GM23338 (cell line): ENCODE measurements at regions not wholly inside any gene's neighbourhood (a gene's known extent, or its start where the extent isn't known, plus 50 kb on each side); places are given as distances from the start of the nearest gene placed in this dataset.

ENCODE experiments used
- ATAC-seq: fragments of 200-7000 bp; cut with Tn5 transposase; 3 replicates; pipeline ENCODE4 v1.9.1; 2020
- DNase-seq: peaks from one replicate; pipeline ENCODE4 v3.0.0-alpha.2; 2015; ENCODE audit warnings: low spot score
- H2AFZ ChIP-seq: fragments of 200-600 bp; sonication (generic); 2 replicates; pipeline ENCODE4 v1.8.0; 2016; ENCODE audit warnings: antibody characterized with exemption, mild to moderate bottlenecking, moderate library complexity
- H3F3A ChIP-seq: fragments of 200-600 bp; sonication (generic); replicated peaks from 2 replicates; pipeline ENCODE4 v1.8.0; 2017; ENCODE audit warnings: antibody characterized with exemption, mixed run types, low read depth
- H3K27ac ChIP-seq: fragments of 200-600 bp; sonication (generic); 2 replicates; pipeline ENCODE4 v1.6.1; 2016; ENCODE audit warnings: low read depth
- H3K27me3 ChIP-seq: fragments of 200-600 bp; sonication (generic); 2 replicates; pipeline ENCODE4 v1.8.0; 2016; ENCODE audit warnings: mild to moderate bottlenecking, mixed run types, moderate library complexity; ENCODE audit not compliant: insufficient read depth
- H3K36me3 ChIP-seq: fragments of 200-600 bp; sonication (generic); 2 replicates; pipeline ENCODE4 v1.8.0; 2016; ENCODE audit warnings: mild to moderate bottlenecking; ENCODE audit not compliant: insufficient read depth
- H3K4me1 ChIP-seq: fragments of 200-600 bp; sonication (generic); 2 replicates; pipeline ENCODE4 v1.8.0; 2016; ENCODE audit warnings: mild to moderate bottlenecking, moderate library complexity; ENCODE audit not compliant: insufficient read depth
- H3K4me2 ChIP-seq: fragments of 200-600 bp; sonication (generic); 2 replicates; pipeline ENCODE4 v1.7.1; 2017; ENCODE audit warnings: mixed run types
- H3K4me3 ChIP-seq: fragments of 200-600 bp; sonication (generic); 2 replicates; pipeline ENCODE4 v1.6.1; 2016; ENCODE audit warnings: mixed run types
- H3K79me2 ChIP-seq: fragments of 200-600 bp; sonication (generic); replicated peaks from 2 replicates; pipeline ENCODE4 v1.8.0; 2017; ENCODE audit warnings: mild to moderate bottlenecking; ENCODE audit not compliant: insufficient read depth
- H3K9me2 ChIP-seq: fragments of 200-600 bp; sonication (generic); 2 replicates; pipeline ENCODE4 v1.8.0; 2017; ENCODE audit not compliant: insufficient read depth
- H4K20me1 ChIP-seq: fragments of 200-600 bp; sonication (generic); replicated peaks from 2 replicates; pipeline ENCODE4 v1.8.0; 2017; ENCODE audit warnings: mild to moderate bottlenecking; ENCODE audit not compliant: insufficient read depth
- H3K27ac Mint-ChIP-seq: 2 replicates; pipeline ENCODE4 v1.8.0; 2020; ENCODE audit warnings: inconsistent platforms, mild to moderate bottlenecking, moderate library complexity, mixed read lengths
- H3K27me3 Mint-ChIP-seq: 3 replicates; pipeline ENCODE4 v1.8.0; 2022; ENCODE audit warnings: low read depth, mild to moderate bottlenecking, moderate library complexity, mixed read lengths, inconsistent platforms; ENCODE audit not compliant: insufficient read depth, poor library complexity
- H3K36me3 Mint-ChIP-seq: 3 replicates; pipeline ENCODE4 v1.8.0; 2021; ENCODE audit warnings: low read depth, mild to moderate bottlenecking, inconsistent platforms, moderate library complexity, mixed read lengths
- H3K4me1 Mint-ChIP-seq: 3 replicates; pipeline ENCODE4 v1.8.0; 2020; ENCODE audit warnings: mild to moderate bottlenecking, inconsistent platforms, mixed read lengths
- H3K4me3 Mint-ChIP-seq: 3 replicates; pipeline ENCODE4 v1.8.0; 2021; ENCODE audit warnings: moderate library complexity, mild to moderate bottlenecking, inconsistent platforms, mixed read lengths
- H3K9me3 Mint-ChIP-seq: 3 replicates; pipeline ENCODE4 v1.8.0; 2020; ENCODE audit warnings: moderate library complexity, mild to moderate bottlenecking, inconsistent platforms, mixed read lengths
- CREB1 ChIP-seq: fragments of 250-450 bp; sonication (Bioruptor Pico); IDR thresholded peaks from 2 replicates; pipeline ENCODE4 v1.5.0; 2020; ENCODE audit warnings: low read depth, mild to moderate bottlenecking, moderate library complexity
- CTCF ChIP-seq, 2 experiments: fragments of 200-600 bp in 1 of 2; sonication (generic) in 1 of 2; conservative IDR thresholded peaks; 2 replicates each; pipeline versions ENCODE4 v1.5.1 to v1.6.1; 2016 to 2017; ENCODE audit warnings: antibody characterized with exemption in 2 of 2, low read depth in 2 of 2, mild to moderate bottlenecking in 2 of 2, moderate library complexity in 1 of 2
- ETS1 ChIP-seq: IDR thresholded peaks from 2 replicates; pipeline ENCODE4 v1.6.1; 2016; ENCODE audit warnings: antibody characterized with exemption
- EZH2 ChIP-seq: fragments of 200-600 bp; sonication (generic); IDR thresholded peaks from one replicate; pipeline ENCODE4 v1.8.0; 2017; ENCODE audit warnings: antibody characterized with exemption, mild to moderate bottlenecking, low read depth; ENCODE audit not compliant: unreplicated experiment
- EZH2phosphoT487 ChIP-seq: fragments of 200-600 bp; sonication (generic); IDR thresholded peaks from one replicate; pipeline ENCODE4 v1.8.1; 2018; ENCODE audit warnings: antibody characterized with exemption; ENCODE audit not compliant: unreplicated experiment
- JUNB ChIP-seq: IDR thresholded peaks from one replicate; pipeline ENCODE4 v1.6.1; 2016; ENCODE audit warnings: antibody characterized with exemption; ENCODE audit not compliant: unreplicated experiment
- NANOG ChIP-seq: IDR thresholded peaks from 2 replicates; pipeline ENCODE4 v1.6.1; 2016; ENCODE audit warnings: antibody characterized with exemption, borderline replicate concordance
- POLR2AphosphoS5 ChIP-seq: IDR thresholded peaks from 2 replicates; pipeline ENCODE4 v1.6.1; 2016; ENCODE audit warnings: antibody characterized with exemption, low read depth
- REST ChIP-seq: IDR thresholded peaks from one replicate; pipeline ENCODE4 v1.6.1; 2018; ENCODE audit warnings: antibody characterized with exemption; ENCODE audit not compliant: unreplicated experiment
- STAT1 ChIP-seq: IDR thresholded peaks from one replicate; pipeline ENCODE4 v1.6.1; 2016; ENCODE audit warnings: antibody characterized with exemption; ENCODE audit not compliant: unreplicated experiment
- ZNF114 ChIP-seq: fragments of 250-450 bp; sonication (Bioruptor Pico); IDR thresholded peaks from 2 replicates; pipeline ENCODE4 v1.5.0; 2020; ENCODE audit warnings: mild to moderate bottlenecking, moderate library complexity
- ZNF331 ChIP-seq: fragments of 250-450 bp; sonication (Bioruptor Pico); IDR thresholded peaks from 2 replicates; pipeline ENCODE4 v1.5.0; 2020; ENCODE audit warnings: low read depth, mild to moderate bottlenecking, moderate library complexity
- TF ChIP-seq, protein P1 (sequence below): fragments of 250-450 bp; sonication (Bioruptor Pico); IDR thresholded peaks from 2 replicates; pipeline ENCODE4 v1.5.0; 2020; ENCODE audit warnings: mild to moderate bottlenecking, moderate library complexity

GRCh38 chr10:126723226-126723625 is 52.7 kb upstream of the C10orf90 start:
- no peak overlapping the region for H2AFZ ChIP-seq
- no peak overlapping the region for H3K27ac ChIP-seq
- H3F3A ChIP-seq = no peaks in the 10 kb centered on the region
- H3K79me2 ChIP-seq = no peaks in the 10 kb centered on the region
- no peak overlapping the region for H3K4me2 ChIP-seq
- H3K27me3 Mint-ChIP-seq = no peaks in the 10 kb centered on the region
- H3K9me3 Mint-ChIP-seq = peaks cover 12% of the 10 kb centered on the region; the same call in 2 of the 3 replicates
- H3K4me3 ChIP-seq = no peak overlapping the region
- no peaks in the 10 kb centered on the region for H3K27me3 ChIP-seq
- no peaks in the 10 kb centered on the region for H3K4me1 ChIP-seq
- ATAC-seq (no peak), DNase-seq (no peak)
- H4K20me1 ChIP-seq = no peaks in the 10 kb centered on the region
- TF ChIP-seq ETS1 = no peak
- TF ChIP-seq, protein P1, sequence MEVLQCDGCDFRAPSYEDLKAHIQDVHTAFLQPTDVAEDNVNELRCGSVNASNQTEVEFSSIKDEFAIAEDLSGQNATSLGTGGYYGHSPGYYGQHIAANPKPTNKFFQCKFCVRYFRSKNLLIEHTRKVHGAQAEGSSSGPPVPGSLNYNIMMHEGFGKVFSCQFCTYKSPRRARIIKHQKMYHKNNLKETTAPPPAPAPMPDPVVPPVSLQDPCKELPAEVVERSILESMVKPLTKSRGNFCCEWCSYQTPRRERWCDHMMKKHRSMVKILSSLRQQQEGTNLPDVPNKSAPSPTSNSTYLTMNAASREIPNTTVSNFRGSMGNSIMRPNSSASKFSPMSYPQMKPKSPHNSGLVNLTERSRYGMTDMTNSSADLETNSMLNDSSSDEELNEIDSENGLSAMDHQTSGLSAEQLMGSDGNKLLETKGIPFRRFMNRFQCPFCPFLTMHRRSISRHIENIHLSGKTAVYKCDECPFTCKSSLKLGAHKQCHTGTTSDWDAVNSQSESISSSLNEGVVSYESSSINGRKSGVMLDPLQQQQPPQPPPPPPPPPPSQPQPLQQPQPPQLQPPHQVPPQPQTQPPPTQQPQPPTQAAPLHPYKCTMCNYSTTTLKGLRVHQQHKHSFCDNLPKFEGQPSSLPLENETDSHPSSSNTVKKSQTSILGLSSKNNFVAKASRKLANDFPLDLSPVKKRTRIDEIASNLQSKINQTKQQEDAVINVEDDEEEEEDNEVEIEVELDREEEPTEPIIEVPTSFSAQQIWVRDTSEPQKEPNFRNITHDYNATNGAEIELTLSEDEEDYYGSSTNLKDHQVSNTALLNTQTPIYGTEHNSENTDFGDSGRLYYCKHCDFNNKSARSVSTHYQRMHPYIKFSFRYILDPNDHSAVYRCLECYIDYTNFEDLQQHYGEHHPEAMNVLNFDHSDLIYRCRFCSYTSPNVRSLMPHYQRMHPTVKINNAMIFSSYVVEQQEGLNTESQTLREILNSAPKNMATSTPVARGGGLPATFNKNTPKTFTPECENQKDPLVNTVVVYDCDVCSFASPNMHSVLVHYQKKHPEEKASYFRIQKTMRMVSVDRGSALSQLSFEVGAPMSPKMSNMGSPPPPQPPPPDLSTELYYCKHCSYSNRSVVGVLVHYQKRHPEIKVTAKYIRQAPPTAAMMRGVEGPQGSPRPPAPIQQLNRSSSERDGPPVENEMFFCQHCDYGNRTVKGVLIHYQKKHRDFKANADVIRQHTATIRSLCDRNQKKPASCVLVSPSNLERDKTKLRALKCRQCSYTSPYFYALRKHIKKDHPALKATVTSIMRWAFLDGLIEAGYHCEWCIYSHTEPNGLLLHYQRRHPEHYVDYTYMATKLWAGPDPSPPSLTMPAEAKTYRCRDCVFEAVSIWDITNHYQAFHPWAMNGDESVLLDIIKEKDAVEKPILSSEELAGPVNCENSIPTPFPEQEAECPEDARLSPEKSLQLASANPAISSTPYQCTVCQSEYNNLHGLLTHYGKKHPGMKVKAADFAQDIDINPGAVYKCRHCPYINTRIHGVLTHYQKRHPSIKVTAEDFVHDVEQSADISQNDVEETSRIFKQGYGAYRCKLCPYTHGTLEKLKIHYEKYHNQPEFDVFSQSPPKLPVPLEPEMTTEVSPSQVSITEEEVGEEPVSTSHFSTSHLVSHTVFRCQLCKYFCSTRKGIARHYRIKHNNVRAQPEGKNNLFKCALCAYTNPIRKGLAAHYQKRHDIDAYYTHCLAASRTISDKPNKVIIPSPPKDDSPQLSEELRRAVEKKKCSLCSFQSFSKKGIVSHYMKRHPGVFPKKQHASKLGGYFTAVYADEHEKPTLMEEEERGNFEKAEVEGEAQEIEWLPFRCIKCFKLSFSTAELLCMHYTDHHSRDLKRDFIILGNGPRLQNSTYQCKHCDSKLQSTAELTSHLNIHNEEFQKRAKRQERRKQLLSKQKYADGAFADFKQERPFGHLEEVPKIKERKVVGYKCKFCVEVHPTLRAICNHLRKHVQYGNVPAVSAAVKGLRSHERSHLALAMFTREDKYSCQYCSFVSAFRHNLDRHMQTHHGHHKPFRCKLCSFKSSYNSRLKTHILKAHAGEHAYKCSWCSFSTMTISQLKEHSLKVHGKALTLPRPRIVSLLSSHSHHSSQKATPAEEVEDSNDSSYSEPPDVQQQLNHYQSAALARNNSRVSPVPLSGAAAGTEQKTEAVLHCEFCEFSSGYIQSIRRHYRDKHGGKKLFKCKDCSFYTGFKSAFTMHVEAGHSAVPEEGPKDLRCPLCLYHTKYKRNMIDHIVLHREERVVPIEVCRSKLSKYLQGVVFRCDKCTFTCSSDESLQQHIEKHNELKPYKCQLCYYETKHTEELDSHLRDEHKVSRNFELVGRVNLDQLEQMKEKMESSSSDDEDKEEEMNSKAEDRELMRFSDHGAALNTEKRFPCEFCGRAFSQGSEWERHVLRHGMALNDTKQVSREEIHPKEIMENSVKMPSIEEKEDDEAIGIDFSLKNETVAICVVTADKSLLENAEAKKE = no peak
- no peak for TF ChIP-seq CREB1 (CRISPR knock-in tag)
- TF ChIP-seq ZNF331 (CRISPR knock-in tag) = no peak
- no peak for TF ChIP-seq EZH2phosphoT487
- no peak for TF ChIP-seq STAT1
- TF ChIP-seq POLR2AphosphoS5 = no peak
- no peak for TF ChIP-seq JUNB
- TF ChIP-seq REST = no peak
- no peak for TF ChIP-seq EZH2
- TF ChIP-seq ZNF114 (CRISPR knock-in tag) = no peak
- TF ChIP-seq CTCF (conservative IDR thresholded peaks at IDR 0.05; ENCODE audit: low read depth in 2 of 2) = no peak
- TF ChIP-seq NANOG = no peak
- H3K4me1 Mint-ChIP-seq = no peaks in the 10 kb centered on the region
- H3K9me2 ChIP-seq = 0 out of 2 replicates have a peak, but pooled peaks cover 4% of the 10 kb centered on the region
- H3K36me3 Mint-ChIP-seq = peaks cover 8% of the 10 kb centered on the region; the same call in 2 of the 3 replicates
- H3K4me3 Mint-ChIP-seq = no peak overlapping the region
- peaks cover 4% of the 10 kb centered on the region; the same call in 1 of the 2 replicates for H3K36me3 ChIP-seq
- H3K27ac Mint-ChIP-seq = no peak overlapping the region
